GM12878 (cell line): ENCODE measurements at regions not wholly inside any gene's neighbourhood (a gene's known extent, or its start where the extent isn't known, plus 50 kb on each side); places are given as distances from the start of the nearest gene placed in this dataset.

Experiments
- ATAC-seq: fragments of 200-7000 bp; cut with Tn5 transposase; 3 replicates; pipeline ENCODE4 v1.9.1; 2020; ENCODE audit warnings: mild to moderate bottlenecking, moderate library complexity
- BruUV-seq: library from RNA; stranded (reverse); fragments of 400-500 nt; replicated peaks from 2 replicates; lab custom pipeline; 2021; lab: Mats Ljungman, UMichigan
- CTCF ChIA-PET: fragments of 300-600 bp; sonication (Branson Sonifier 250); formaldehyde crosslinking; extraction: SDS; loops from one replicate; lab custom pipeline; 2021; ENCODE audit warnings: inconsistent platforms; lab: Yijun Ruan, JAX
- POLR2A ChIA-PET: fragments of 350-600 bp; formaldehyde crosslinking; extraction: SDS; loops from one replicate; lab custom pipeline; 2021; ENCODE audit warnings: inconsistent platforms; lab: Charles Lee
- RAD21 ChIA-PET: fragments of 300-600 bp; sonication (Branson Sonifier 250); formaldehyde crosslinking; loops from one replicate; lab custom pipeline; 2023; ENCODE audit warnings: antibody characterized with exemption; ENCODE audit not compliant: unreplicated experiment; lab: Charles Lee
- SMC1A ChIA-PET: fragments of 300-600 bp; sonication (Branson Sonifier 250); formaldehyde crosslinking; loops from one replicate; lab custom pipeline; 2023; ENCODE audit not compliant: unreplicated experiment, uncharacterized antibody; lab: Charles Lee
- DNase-seq: peaks from one replicate; pipeline ENCODE4 v3.0.0-alpha.2; 2011; ENCODE audit warnings: low read depth, low spot score
- FAIRE-seq: peaks from 3 replicates; lab custom pipeline; 2011; peaks lifted over from hg19 to GRCh38; lab: Jason Lieb, UNC
- H2AFZ ChIP-seq: 2 replicates; pipeline ENCODE4 v1.6.0; 2011; ENCODE audit warnings: low read depth, low read length, control low read depth; ENCODE audit not compliant: control insufficient read depth
- H3K27ac ChIP-seq: 2 replicates; pipeline ENCODE4 v1.5.1; 2011; ENCODE audit warnings: control low read depth; ENCODE audit not compliant: control insufficient read depth, insufficient read depth
- H3K27me3 ChIP-seq, 2 experiments: replicated peaks in 1 of 2; 2 replicates each; pipeline versions ENCODE4 v1.6.0 to v1.6.1; 2011; ENCODE audit warnings: low read length in 1 of 2; ENCODE audit not compliant: control insufficient read depth in 2 of 2, insufficient read depth in 2 of 2
- H3K36me3 ChIP-seq, 2 experiments: 2 replicates each; pipeline ENCODE4 v1.5.1; 2011; ENCODE audit warnings: low read length in 1 of 2; ENCODE audit not compliant: control insufficient read depth in 2 of 2, insufficient read depth in 2 of 2
- H3K4me1 ChIP-seq: 2 replicates; pipeline ENCODE4 v1.6.1; 2011; ENCODE audit warnings: mild to moderate bottlenecking, low read length, moderate library complexity, mixed read lengths; ENCODE audit not compliant: control insufficient read depth, insufficient read depth
- H3K4me2 ChIP-seq: 2 replicates; pipeline ENCODE4 v1.6.0; 2011; ENCODE audit warnings: control low read depth; ENCODE audit not compliant: control insufficient read depth, insufficient read depth
- H3K4me3 ChIP-seq: fragments of 200-600 bp; sonication (generic); 2 replicates; pipeline ENCODE4 v1.5.1; 2016
- H3K79me2 ChIP-seq: 2 replicates; pipeline ENCODE4 v1.6.0; 2011; ENCODE audit warnings: low read length; ENCODE audit not compliant: control insufficient read depth, insufficient read depth
- H3K9ac ChIP-seq: 2 replicates; pipeline ENCODE4 v1.8.0; 2011; ENCODE audit warnings: low read length, control low read depth, mixed read lengths; ENCODE audit not compliant: control insufficient read depth, insufficient read depth
- H3K9me3 ChIP-seq: replicated peaks from 3 replicates; pipeline ENCODE4 v1.5.1; 2011; ENCODE audit warnings: mild to moderate bottlenecking, low read length; ENCODE audit not compliant: control insufficient read depth, insufficient read depth
- H4K20me1 ChIP-seq: 2 replicates; pipeline ENCODE4 v1.6.0; 2011; ENCODE audit not compliant: control insufficient read depth, insufficient read depth
- BACH1 ChIP-seq: fragments of 450-650 bp; IDR thresholded peaks from 2 replicates; pipeline ENCODE4 v1.6.1; 2017; ENCODE audit warnings: mild to moderate bottlenecking, borderline replicate concordance
- CBFB ChIP-seq: IDR thresholded peaks from 2 replicates; pipeline ENCODE4 v1.6.1; 2016; ENCODE audit warnings: antibody characterized with exemption, low read depth
- CEBPB ChIP-seq, 2 experiments: fragments of 150-350 bp in 1 of 2; IDR thresholded peaks; 2 replicates each; pipeline ENCODE4 v1.6.1; 2012 to 2014; ENCODE audit warnings: low read depth in 2 of 2, low read length in 2 of 2, borderline replicate concordance in 1 of 2, inconsistent platforms in 1 of 2
- HDAC2 ChIP-seq: fragments of 200-600 bp; sonication (generic); IDR thresholded peaks from 2 replicates; pipeline ENCODE4 v1.6.1; 2017
- HDGF ChIP-seq: fragments of 450-650 bp; IDR thresholded peaks from 2 replicates; pipeline ENCODE4 v1.6.1; 2016; ENCODE audit warnings: antibody characterized with exemption
- IKZF1 ChIP-seq: fragments of 450-650 bp; conservative IDR thresholded peaks from 2 replicates; pipeline ENCODE4 v1.6.1; 2017; ENCODE audit warnings: antibody characterized with exemption, mild to moderate bottlenecking
- MXI1 ChIP-seq: fragments of 150-350 bp; IDR thresholded peaks from 2 replicates; pipeline ENCODE4 v1.6.1; 2011; ENCODE audit warnings: low read depth, mild to moderate bottlenecking, inconsistent platforms, low read length, improper control_type of control experiment
- NFXL1 ChIP-seq: fragments of 450-650 bp; IDR thresholded peaks from 2 replicates; pipeline ENCODE4 v1.6.1; 2017; ENCODE audit warnings: antibody characterized with exemption, mild to moderate bottlenecking, borderline replicate concordance
- NRF1 ChIP-seq: conservative IDR thresholded peaks from 2 replicates; pipeline ENCODE4 v1.6.1; 2011; ENCODE audit warnings: mild to moderate bottlenecking, low read depth, low read length, improper control_type of control experiment
- POLR2A ChIP-seq: IDR thresholded peaks from 2 replicates; pipeline ENCODE4 v1.6.1; 2011; ENCODE audit warnings: low read depth, mild to moderate bottlenecking, low read length
- RUNX3 ChIP-seq: IDR thresholded peaks from 2 replicates; pipeline ENCODE4 v1.6.1; 2012; ENCODE audit warnings: low read length, inconsistent platforms
- SMAD5 ChIP-seq: IDR thresholded peaks from 2 replicates; pipeline ENCODE4 v1.6.1; 2016; ENCODE audit warnings: antibody characterized with exemption, low read depth
- ZNF217 ChIP-seq: fragments of 450-650 bp; IDR thresholded peaks from 2 replicates; pipeline ENCODE4 v1.6.1; 2017; ENCODE audit warnings: antibody characterized with exemption, mild to moderate bottlenecking
- WGBS: methylation state at CpG from one replicate; pipeline ENCODE4 v1.1.6; 2016; ENCODE audit warnings: low lambda C conversion rate; ENCODE audit not compliant: insufficient replicate concordance, insufficient coverage; ENCODE audit errors: missing lambda C conversion rate; 5-methylcytosine and 5-hydroxymethylcytosine counted together
- in situ Hi-C: fragments of 300-500 bp; cut with MboI; formaldehyde crosslinking; loops from 9 replicates; pipeline ENCODE4 v1.14.3; 2018; ENCODE audit warnings: mixed read lengths
- intact Hi-C: fragments of 100-400 bp; cut with micrococcal nuclease; formaldehyde crosslinking; loops from one replicate; pipeline ENCODE4 v1.14.2; 2022; ENCODE audit not compliant: unreplicated experiment
- TF ChIP-seq, protein P1 (sequence below): IDR thresholded peaks from 2 replicates; pipeline ENCODE4 v1.6.1; 2012; ENCODE audit warnings: low read depth, low read length, improper control_type of control experiment
- TF ChIP-seq, protein P2 (sequence below): IDR thresholded peaks from 2 replicates; pipeline ENCODE4 v1.6.1; 2011; ENCODE audit warnings: mild to moderate bottlenecking, low read depth, low read length, moderate library complexity; ENCODE audit not compliant: insufficient replicate concordance

DNA sequence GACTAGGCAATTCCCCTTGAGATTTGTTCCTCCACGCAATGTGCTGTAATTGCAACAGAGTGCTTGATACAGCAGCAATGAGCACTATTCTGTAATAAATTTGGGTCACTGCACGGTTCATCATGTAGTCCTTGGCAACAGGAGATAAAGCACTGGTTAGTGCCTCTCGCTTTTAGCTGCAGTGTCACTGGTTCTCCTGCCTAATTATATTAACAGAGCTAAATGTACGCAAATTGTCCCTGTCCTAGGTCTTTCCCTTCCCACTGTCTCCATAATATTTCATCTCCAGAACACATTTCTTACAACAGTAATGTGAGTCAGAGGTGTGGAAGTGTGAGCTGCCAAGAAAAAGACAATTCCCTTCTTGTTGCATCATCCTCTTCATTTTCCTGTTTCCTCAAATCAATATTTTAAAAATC, 553.1 kb downstream of the ZNF608 start:
- ChIA-PET CTCF (no interaction called here), SMC1A (no interaction called here), POLR2A (no interaction called here), RAD21 (no interaction called here)
- Histone ChIP-seq H3K9me3 (no peaks in the 10 kb centered on the region), H3K4me3 (no peak overlapping the region), H3K9ac (no peak overlapping the region), H2AFZ (no peak overlapping the region), H3K27ac (no peak overlapping the region), H3K79me2 (no peaks in the 10 kb centered on the region), H3K4me2 (no peak overlapping the region), H3K4me1 (no peaks in the 10 kb centered on the region), H4K20me1 (no peaks in the 10 kb centered on the region), H3K27me3 (no peaks in the 10 kb centered on the region; a peak in 1 of 4 replicates), H3K36me3 (no peaks in the 10 kb centered on the region)
- no peak for TF ChIP-seq BACH1
- TF ChIP-seq CBFB: no peak
- TF ChIP-seq, protein P1, sequence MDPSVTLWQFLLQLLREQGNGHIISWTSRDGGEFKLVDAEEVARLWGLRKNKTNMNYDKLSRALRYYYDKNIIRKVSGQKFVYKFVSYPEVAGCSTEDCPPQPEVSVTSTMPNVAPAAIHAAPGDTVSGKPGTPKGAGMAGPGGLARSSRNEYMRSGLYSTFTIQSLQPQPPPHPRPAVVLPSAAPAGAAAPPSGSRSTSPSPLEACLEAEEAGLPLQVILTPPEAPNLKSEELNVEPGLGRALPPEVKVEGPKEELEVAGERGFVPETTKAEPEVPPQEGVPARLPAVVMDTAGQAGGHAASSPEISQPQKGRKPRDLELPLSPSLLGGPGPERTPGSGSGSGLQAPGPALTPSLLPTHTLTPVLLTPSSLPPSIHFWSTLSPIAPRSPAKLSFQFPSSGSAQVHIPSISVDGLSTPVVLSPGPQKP: no peak
- no peak for TF ChIP-seq RUNX3
- TF ChIP-seq, protein P2, sequence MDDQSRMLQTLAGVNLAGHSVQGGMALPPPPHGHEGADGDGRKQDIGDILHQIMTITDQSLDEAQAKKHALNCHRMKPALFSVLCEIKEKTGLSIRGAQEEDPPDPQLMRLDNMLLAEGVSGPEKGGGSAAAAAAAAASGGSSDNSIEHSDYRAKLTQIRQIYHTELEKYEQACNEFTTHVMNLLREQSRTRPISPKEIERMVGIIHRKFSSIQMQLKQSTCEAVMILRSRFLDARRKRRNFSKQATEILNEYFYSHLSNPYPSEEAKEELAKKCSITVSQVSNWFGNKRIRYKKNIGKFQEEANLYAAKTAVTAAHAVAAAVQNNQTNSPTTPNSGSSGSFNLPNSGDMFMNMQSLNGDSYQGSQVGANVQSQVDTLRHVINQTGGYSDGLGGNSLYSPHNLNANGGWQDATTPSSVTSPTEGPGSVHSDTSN: no peak
- no peak for TF ChIP-seq CEBPB (IDR thresholded peaks at IDR 0.05; ENCODE audit: borderline replicate concordance in 1 of 2, low read depth in 2 of 2, low read length in 2 of 2)
- TF ChIP-seq ZNF217: no peak
- no peak for TF ChIP-seq SMAD5
- TF ChIP-seq MXI1: no peak
- no peak for TF ChIP-seq NRF1
- no peak for TF ChIP-seq HDGF
- TF ChIP-seq HDAC2: no peak
- no peak for TF ChIP-seq IKZF1
- no peak for TF ChIP-seq NFXL1
- TF ChIP-seq POLR2A: no peak
- DNase-seq (no peak), ATAC-seq (no peak), FAIRE-seq (peak; percentile 13)
- 43% methylated on average over 4 of the region's 4 CpGs for WGBS
- BruUV-seq: no TSS peak
- in situ Hi-C loops: no loop called here
- intact Hi-C loops: no loop called here
